ENCODE measurements at regions not wholly inside any gene's neighbourhood (a gene's known extent, or its start where the extent isn't known, plus 50 kb on each side); places are given as distances from the start of the nearest gene placed in this dataset.
A peak's percentile ranks its signal among the peaks of the same experiment; 100 is the strongest.

DNA sequence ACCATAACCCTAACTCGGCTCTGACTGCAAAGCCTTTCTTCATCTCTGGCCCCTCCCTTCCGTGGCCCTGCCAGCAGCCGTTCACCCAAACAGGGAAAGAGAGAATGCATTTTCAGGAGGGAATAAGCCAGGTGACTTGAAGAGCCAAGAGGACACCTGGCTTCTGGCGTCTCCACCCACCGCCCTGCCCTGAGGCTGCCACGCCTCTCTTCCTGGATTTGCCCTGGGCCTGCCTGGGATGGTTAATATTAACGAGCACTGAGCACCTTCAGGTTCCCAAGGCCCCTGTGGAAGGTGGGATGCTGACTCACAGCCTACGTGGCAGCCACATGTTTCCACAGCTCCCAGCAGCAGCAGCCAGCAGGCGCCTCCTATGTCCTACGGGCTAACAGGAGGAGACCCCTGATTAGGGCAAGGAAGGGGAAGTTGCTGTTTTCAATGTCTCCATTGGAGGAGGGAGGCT, 138.0 kb upstream of the RREB1 start:
- Histone ChIP-seq H3K23me2 (ENCODE audit: insufficient read length, low read depth, low read length, poor library complexity, severe bottlenecking) (no peaks in the 10 kb centered on the region), H3K23ac (ENCODE audit: insufficient read length, low read depth, low read length) (no peak overlapping the region), H3K27me3 (ENCODE audit: insufficient read depth, low read length) (no peaks in the 10 kb centered on the region), H4K20me1 (ENCODE audit: control insufficient read depth, insufficient read depth, insufficient read length) (no peaks in the 10 kb centered on the region), H3K4me2 (ENCODE audit: insufficient read depth, insufficient read length, low read length) (no peak overlapping the region), H3K4me1 (ENCODE audit: insufficient read depth, low read length) (no peaks in the 10 kb centered on the region), H3K18ac (ENCODE audit: insufficient read length, low read depth, low read length) (no peak overlapping the region), H2BK5ac (ENCODE audit: insufficient read length, low read length) (no peak overlapping the region), H3K14ac (ENCODE audit: insufficient read depth, low read length) (no peak overlapping the region), H2BK15ac (ENCODE audit: low read depth, low read length) (no peak overlapping the region), H2AK5ac (ENCODE audit: insufficient read length, low read length) (no peak overlapping the region), H2BK12ac (ENCODE audit: insufficient read length, low read depth, low read length) (no peak overlapping the region), H2BK20ac (ENCODE audit: low read depth, low read length, poor library complexity, severe bottlenecking) (no peak overlapping the region), H4K91ac (ENCODE audit: insufficient read length, low read depth, low read length) (no peak overlapping the region), H3K79me1 (ENCODE audit: insufficient read depth, low read depth, low read length, poor library complexity, severe bottlenecking) (no peaks in the 10 kb centered on the region), H3K9ac (ENCODE audit: extremely low read depth, insufficient read length, low read length) (no peak overlapping the region), H2AFZ (ENCODE audit: low read length) (no peak overlapping the region), H2BK120ac (ENCODE audit: low read depth, low read length, poor library complexity, severe bottlenecking) (no peak overlapping the region), H3T11ph (ENCODE audit: low read length) (no peak overlapping the region), H3K9me3 (ENCODE audit: control insufficient read depth, low read depth, low read length) (no peaks in the 10 kb centered on the region), H3K4ac (ENCODE audit: low read depth, low read length) (no peak overlapping the region), H3K79me2 (ENCODE audit: insufficient read depth, low read length) (no peaks in the 10 kb centered on the region), H4K8ac (replicated peaks; ENCODE audit: insufficient read length, low read depth, low read length) (no peak overlapping the region), H3K56ac (ENCODE audit: insufficient read length, low read depth, low read length) (no peak overlapping the region), H4K5ac (ENCODE audit: insufficient read length, low read depth, low read length) (no peak overlapping the region), H3K27ac (ENCODE audit: insufficient read length, low read depth, low read length) (no peak overlapping the region)
- TF ChIP-seq, protein P1, sequence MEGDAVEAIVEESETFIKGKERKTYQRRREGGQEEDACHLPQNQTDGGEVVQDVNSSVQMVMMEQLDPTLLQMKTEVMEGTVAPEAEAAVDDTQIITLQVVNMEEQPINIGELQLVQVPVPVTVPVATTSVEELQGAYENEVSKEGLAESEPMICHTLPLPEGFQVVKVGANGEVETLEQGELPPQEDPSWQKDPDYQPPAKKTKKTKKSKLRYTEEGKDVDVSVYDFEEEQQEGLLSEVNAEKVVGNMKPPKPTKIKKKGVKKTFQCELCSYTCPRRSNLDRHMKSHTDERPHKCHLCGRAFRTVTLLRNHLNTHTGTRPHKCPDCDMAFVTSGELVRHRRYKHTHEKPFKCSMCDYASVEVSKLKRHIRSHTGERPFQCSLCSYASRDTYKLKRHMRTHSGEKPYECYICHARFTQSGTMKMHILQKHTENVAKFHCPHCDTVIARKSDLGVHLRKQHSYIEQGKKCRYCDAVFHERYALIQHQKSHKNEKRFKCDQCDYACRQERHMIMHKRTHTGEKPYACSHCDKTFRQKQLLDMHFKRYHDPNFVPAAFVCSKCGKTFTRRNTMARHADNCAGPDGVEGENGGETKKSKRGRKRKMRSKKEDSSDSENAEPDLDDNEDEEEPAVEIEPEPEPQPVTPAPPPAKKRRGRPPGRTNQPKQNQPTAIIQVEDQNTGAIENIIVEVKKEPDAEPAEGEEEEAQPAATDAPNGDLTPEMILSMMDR (conservative IDR thresholded peaks at IDR 0.05), result no peak
- Mint-ChIP-seq H3K27ac (peak overlapping the region in 1 of 3 experiments; percentile 59; a peak in 1 of 7 replicates), H3K36me3 (ENCODE audit: insufficient read depth in 1 of 3, low read depth in 3 of 3) (no peaks in the 10 kb centered on the region), H3K27me3 (ENCODE audit: low read depth) (no peaks in the 10 kb centered on the region; the same call in 1 of the 2 replicates), H3K9me3 (no peaks in the 10 kb centered on the region), H3K4me3 (no peak overlapping the region), H3K4me1 (peaks cover 18% of the 10 kb centered on the region in 2 experiments)
- peak; percentile 79 for DNase-seq
- WGBS (ENCODE audit: extremely low coverage, insufficient read length, low lambda C conversion rate), result no CpG with 5 or more reads among the region's 10 CpGs
